ENCODE measurements at regions not wholly inside any gene's neighbourhood (a gene's known extent, or its start where the extent isn't known, plus 50 kb on each side); places are given as distances from the start of the nearest gene placed in this dataset.

DNA sequence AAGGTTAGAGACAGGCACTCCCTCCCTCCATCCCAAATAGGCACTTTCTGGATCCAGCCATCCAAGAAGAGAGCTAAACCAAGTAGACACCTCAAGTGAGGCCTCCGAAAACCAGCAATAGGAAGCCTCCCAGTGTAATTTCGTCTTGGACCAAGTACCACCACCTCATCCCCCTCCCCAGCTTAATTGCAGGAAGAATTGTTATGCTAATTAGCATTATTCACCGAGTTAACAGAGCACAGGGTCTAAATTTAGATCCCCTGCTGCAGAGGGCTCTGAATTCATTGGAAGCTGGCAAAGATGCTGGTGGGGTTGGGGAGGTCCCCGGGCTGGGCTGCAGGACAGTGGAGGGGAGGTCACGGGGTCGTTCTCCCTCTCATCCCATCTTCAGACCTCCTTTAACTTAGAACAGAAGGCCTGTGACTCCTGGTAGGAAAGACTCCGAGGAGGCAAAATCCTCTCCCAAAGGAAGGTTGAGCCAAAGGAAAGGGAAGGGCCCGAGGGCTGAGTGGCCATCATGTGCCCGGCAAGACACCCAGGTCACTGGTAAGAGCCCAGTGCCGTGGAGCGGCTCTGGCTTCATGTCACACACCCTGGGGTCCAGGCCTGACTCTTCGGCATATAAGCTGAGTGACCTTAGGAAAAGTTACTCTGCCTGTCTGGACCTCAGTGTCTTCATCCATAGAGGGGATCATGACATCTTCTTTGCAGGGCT, 209.2 kb upstream of the GRIK3 start:
- no peak for DNase-seq

DNA sequence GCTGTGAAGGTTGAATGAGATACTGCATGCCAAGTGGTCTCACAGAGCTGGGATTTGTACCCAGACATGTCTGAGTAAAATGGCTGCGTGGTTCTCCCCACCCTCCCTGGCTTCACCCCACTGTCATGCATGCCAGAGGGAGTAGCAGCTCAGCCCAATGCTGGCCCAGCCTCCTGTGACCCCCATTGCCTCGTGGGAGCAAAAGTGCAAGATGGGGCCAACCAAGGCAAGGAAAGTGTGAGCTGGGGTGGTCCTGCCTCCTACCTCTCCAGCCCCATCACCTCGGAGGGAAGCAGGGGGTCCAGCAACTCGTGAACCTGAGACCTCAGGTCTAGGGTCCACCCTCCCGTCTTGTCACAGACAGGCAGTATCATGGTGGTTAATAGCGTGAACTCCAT, 209.8 kb upstream of the GRIK3 start:
- no peak for DNase-seq

DNA sequence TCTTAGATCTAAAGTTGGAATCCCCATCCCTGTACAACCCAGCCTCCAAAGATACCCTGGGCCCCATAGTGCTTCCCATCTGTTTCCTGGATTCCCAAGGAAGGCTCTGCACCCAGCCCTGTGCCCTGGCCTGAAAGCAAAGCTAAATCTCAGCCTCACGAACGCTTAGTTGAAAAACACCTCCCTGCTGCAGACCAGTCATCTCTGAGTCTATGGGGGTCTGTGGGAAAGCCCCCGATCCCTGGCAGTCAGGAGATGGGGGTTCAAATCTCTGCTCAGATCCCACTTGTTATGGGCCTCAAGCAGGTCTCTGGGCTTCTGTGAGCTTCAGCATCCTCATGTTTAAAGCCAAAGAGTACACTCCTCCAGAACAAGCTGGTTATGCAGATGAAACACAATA, 210.5 kb upstream of the GRIK3 start:
- DNase-seq = no peak

DNA sequence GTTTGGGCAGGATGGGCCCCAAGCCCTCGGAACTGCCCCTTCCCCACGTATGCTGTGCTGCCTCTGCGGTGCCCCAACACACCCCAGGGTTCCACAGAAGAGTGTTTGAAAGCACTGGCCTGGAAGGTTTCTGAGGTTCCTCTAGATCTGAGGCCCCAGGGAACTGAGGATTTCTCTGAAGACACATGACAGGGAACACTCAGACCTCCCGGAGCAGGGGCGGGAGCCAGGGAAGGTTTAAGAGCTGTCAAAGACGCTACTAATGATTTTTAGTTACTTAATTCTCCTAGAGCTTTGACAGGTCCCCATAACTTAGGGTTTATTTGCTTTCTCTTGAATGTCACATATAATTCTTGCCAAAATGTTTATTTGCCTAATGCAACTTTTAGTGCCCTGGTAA, 212.3 kb upstream of the GRIK3 start:
- DNase-seq = no peak

DNA sequence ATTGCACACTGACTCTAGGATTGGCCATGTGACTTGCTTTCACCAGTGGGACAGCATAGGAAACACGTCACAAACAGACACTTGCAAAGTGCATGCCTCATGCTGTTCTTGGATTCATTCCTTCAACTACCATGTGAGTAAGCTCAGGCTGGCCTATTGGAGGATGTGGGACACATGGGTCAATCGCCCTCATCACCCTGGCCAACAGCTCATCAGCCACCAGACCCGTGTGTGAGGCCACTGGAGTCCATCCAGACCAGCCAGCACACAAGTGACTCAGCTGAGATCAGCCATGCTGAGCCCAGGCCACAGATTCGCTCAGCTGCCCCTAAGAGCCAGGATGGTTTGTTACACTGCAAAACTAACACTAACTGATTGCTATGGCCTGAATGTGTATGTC, 216.1 kb upstream of the GRIK3 start:
- DNase-seq = no peak

DNA sequence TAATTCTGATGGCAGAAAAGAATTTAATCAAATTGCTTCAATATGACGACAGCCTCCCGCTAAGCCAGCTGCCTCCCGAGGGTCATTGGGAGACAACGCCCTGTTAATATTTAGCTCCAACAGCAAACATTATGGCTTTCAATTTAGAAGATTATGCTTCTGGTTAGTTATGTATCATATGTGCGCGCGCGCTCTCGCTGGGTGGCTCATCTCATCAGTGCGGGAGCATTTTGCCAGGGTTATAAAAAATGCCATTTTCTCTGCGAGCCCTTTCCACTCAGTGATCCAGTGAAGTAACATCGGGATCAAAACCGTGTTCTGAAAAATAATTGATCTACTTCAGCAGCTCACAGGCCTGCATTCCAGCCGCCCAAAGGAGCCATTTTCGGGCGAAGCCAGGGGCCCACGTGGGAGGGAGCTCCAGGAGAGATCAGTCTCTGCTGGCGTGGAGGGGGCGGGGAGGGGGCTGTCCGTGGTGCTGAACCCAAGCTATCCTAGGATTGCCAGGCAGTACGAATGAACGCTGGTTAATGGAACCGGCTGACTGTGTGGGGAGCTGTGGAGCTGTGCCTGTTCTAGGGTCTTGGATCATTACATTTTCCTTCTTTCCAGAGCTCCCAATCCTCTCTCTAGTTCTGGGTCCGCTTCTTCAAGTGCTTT, 219.1 kb upstream of the ZC3H12A start:
- DNase-seq = peak in 1 of 2 donors; percentile 28

DNA sequence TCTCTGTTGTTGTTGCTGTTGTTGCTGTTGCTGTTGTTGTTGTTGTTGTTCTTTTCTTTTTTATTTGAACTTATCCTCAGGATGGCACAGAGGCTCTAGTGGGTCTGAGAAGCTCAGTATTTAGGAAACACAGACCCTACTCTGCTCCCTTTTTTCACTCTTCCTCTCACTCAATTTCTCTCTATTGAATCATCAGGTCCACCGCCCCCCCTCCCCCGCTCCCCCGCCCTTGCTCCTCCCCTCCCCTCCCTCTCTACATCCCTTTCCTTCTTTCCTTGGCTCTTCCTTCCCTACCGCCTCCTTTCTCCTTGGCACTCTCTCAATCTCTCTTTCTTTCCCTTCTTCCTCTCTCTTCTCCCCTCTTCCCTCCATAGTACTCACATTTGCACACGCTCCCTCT, 218.5 kb upstream of the ZC3H12A start:
- DNase-seq = no peak

DNA sequence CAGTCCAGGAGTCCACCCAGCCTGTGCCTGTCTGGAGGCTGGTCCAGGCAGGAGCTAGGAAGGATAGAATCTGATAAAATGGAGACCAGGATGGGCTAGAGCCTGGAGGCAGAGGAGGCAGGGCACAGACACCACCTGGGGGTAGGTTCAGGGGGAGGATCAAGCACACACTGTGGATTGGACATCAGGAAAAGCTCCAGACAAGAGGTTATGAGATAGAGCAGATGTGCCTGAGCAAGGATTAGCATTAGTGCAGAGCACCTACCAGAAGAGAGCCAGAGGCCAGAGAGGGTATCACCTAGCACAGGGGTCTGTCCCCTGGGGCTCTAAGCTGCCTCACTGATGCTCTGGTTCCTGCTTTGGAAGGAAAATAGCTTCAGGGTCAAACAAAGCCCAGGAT, 216.7 kb upstream of the ZC3H12A start:
- no peak for DNase-seq

DNA sequence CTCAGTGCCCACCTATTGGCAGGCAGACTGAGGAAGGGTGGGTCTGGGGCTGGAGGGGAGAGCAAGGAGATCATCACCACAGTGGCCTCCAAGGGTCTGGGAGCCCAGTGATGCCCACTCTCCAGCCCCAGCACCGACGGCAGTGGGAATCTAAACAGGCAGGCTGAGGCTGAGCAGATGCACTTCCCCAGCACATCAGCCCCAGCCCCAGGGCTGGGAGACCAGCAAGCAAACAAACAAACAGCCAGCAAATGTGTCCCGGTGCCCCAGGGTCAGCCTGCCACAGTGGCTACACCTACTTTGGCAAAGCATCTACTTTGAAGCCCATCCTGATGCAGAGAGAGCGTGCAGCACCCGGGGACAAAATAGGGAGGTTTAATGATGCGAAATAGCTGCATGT, 216.3 kb upstream of the ZC3H12A start:
- DNase-seq = no peak

DNA sequence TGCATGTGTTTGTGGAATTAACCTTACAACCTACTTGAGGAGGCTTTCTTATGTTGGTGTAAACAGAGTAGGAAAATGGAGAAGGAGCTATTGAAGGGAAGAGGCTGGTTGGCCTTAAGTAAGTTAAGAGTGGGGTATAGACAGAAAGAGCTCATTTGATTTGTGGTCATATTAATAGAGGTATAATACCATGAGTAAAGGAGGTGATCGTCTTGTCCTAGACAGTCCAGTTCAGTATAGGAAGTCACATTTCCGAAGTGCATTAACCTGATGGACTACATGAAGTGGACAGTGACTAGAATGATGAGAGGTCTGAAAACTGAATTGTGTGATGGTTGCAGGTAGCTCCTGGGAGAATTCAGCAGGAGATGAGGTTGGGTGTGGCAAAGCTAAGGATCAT, 215.4 kb upstream of the ZC3H12A start:
- no peak for DNase-seq

DNA sequence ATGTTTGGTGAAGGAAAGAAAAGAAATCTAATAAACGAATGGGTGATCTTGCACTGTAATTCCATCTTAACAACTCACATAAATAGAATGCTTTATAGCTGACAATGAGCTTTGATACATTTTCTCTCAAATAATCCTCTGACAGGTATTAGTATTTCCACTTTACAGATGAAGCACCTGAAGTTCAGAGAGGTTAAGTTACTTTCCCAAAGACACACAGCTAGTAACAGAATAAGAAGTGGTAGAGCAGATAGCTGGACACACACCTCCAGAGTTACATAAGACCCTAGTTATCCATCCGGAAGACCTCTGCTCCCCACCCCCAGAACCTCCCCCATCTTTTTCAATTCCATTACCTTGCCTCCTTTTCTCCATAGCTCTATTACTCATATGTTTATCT, 213.3 kb upstream of the ZC3H12A start:
- no peak for DNase-seq

DNA sequence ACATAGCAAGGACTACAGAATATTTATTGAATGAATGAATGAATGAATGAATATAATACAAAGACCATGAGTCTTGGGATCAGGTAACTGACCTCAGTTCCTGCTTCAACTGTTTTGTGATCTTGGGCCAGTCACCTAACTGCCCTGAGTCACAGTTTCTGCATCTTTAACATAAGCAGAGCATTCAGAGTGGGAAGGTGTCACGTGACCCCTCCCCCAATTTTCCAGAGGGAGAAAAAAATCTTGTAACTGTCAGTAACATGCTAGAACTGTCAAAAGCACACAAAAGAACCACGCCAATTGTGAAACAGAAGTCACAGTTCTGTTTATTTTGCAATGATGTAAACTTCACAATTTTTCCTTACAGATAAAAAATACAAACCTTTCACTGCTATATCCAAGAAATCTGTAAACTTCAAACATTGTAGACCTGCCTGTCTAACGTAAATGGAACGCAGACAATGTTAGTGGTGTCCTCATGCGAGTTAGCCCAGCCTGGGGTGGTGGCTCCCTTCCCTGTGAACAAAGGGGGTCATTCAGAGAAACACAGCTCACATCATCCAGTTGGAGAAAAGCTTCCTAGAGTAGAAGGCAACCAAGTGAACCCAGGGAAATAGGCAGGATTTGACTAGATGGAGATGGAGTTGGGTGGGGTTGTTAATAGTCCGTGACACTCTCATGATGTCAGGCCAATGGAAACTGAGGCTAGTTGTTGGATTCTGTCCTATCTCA, 211.8 kb upstream of the ZC3H12A start:
- no peak for DNase-seq

DNA sequence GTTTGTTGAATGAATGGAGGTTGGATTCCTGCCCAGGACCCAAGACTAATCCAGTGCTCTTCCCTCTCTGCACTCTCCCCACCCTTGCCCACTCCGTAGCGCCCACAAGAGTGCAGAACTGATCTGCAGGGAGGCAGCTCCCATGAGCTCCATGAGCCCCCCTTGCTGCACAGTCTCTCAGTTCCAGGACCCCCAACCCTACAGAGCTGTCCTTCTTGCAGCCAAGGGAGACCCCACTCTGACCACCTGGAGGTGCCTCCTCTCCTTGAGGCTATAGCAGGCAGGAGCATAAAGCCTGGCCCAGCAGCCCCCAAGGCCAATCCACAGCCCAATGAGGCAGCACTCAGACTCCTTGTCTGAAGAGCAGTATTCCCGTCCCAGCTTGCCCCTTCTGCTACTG, 209.2 kb upstream of the ZC3H12A start:
- no peak for DNase-seq

DNA sequence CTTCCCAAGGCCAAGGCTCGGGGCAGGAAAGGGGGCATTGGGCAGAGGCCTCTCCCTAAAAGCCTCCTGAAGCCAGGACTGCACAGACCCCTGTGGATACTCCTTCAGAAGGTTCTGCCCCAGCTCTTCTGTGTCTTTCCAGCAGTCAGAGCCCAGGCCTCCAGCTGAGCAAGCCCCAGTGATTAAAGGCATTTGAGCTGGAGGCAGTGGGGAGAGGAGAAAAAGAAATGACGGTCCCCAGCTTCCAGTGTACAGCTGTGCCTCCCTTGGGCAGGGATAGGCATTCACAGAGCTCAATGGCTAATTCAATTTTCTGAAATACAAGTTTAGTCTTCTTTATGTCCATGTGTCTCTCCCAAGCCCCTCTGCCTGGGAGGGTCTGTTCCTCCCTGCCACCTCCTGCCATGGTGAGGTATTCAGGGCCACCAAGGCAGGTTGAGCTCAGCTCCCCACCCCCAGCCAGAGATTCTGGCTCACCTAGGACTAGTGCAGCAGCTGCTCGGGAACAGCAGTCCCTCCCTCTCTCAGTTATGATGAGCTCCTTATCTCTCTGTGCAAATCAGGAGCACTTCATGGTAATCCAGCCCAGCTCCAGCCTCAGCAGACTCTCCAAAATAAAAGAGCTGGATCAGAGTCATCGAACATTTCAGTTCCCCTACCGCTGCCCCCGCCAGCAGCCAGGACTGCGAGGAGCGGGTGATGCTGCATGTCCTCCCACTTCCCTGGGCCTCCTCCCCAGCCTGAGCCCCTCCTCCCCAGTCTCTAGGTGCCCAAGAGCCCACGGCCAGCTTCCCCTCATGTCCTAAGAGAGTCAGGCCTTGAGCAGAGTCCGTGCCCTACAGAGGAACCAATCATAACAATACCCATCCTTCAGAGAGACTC, 208.4 kb upstream of the ZC3H12A start:
- no peak for DNase-seq

DNA sequence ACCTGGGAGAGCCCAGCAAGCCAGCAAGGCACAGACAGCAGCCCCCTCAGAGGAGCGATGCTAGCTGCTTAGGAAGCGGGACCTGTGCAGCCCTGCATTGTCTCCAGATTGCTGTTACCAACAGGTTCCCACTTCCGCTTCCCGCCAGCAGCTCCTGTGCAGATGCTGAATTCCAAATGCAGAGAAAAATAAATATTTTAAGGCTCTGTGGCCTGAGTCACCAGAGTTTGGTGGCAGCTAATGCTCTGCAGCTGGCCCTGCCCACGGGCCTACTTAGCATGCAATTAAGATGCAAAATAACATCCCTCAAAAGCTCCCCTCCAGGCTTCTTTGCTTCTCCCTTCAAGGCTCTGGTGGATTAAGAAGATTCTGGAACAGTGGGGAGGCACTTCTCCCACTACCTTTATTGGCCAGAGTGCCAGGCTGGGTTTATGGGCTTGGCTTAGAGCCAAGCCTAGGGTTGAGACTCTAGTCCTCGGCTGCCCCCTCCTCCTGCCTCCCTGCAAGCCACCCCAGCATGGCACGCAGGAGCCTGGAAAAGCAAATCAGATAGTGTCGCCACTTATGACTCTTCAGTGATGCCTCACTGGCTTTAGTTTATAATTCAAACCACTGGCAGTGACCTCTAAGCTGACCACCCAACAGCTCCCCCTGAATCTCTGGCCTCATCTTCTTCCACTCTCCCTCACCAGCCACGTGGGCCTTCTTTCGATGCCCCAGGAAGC, 207.1 kb upstream of the ZC3H12A start:
- DNase-seq = no peak

DNA sequence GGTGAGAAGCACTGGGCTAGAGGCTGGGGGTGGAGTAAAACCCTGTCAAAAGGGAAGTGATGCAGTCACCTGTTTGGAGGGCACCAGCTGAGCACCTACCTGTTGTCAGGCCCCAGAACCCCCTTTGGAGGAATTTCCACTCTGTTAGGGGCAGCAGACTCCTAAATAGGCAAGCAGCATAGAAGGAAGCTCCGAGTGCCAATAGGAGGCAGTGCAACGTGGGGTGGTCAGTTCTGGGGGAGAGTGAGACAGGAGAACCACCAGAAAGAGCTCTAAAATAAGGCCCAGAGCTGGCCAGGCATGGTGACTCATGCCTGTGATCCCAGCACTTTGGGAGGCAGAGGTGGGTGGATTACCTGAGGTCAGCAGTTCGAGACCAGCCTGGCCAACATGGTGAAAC, 203.7 kb upstream of the ZC3H12A start:
- no peak for DNase-seq

DNA sequence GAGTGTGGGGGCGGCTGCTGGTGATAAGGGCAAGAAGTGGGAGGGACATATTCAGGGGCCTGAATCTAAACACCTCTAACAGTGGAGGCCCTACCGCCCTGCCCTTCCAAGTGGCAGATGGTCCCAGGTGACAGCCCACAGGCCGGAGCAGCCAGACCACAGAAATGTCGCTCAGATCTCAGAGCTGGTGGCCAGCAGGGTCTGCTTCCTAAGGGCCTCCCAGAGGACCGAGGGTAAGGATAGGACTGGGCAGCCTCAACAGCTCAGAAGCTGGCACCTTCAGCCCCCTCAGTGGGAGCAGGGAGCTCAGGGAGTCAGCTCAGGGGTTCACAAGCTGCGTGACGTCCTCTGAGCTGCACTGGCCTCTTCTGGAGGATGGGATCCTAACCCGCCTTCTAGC, 201.8 kb upstream of the ZC3H12A start:
- DNase-seq = no peak

DNA sequence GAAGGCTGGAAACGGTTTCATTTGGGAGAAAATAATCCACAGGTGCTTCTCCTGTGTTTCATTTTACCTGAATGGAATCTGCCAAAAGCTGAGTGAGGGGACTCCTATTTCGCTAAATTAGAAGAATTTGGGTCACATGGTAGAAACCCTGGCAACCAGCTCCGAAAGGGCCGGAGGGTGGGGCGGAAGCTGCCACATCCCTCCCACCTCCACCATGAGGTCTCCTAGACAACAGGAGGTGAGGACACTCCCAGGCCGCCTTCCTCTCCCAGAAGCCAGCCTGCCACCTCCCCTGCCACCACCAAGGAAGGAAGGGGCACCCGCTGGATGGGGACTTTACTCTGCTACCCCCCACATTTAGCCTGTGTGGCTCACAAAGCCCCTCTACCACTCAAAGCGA, 199.9 kb upstream of the ZC3H12A start:
- no peak for DNase-seq

DNA sequence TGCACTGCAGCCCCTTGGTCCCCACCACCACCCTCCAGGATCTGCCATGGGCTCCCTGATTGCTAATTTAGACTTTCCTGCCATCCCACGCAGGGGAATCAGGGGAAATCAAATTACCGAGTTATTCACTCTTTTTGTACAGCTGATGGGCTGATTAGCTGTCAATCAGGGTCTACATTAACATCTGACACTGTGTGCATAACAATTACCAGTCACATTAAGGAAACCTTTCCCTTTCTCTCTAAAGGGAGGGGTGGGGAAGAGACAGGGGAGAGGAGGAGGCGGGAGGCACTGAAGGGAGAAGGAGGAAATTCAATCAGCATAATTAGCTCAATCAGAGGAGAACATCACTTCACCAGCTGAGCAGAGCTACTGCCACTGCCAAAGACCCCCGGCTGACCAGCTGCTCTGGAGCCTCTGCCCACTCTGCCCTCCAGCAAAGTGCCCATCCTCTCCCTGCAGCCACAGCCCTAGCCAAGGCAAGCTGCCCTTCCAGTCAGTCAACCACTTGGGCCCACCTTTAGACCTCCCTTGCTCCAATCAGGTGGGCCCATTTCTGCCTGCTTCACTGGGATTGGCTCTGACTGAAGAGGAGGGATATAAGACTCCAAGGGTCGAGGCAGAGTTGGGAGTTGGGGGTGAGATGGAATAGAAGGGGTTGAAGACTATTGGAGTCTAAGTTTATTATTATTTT, 199.3 kb upstream of the ZC3H12A start:
- DNase-seq = no peak

DNA sequence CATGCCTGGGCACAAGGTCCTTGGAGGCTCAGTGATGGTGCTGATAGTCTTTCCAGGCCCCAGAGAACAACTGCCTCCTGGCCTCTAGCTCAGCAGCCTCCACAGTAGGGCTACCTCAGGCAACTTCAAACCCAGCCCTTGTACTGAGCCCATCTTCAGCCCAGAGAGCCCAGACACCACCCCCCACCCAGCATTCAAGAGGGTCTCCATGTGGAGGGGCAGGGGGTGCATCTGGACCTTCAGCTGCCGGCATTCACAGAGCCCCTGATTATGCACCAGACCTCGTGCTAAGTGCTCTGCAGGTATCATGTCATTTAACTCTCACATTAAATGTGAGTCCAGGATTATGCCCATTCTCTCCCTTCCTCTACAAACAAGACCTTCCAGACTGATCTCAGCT, 197.0 kb upstream of the ZC3H12A start:
- no peak for DNase-seq

DNA sequence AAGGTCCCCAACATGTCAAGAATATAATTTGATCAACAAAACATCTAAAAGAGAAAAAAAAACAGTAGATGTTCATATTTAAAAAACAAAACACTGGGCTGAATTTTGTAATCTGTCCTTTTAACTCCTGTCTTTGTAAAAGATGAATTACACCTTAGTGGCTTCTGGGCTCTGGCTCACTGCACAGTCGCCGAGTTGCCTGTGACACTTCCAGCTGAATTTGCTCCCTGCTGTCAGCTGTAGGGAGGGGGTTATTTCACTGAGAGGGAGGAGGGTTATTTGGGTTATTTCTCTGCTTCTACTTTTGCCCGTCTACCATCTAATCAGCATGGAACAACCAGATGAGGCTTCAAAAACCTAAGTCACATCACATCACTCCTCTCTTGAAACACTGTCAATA, 193.0 kb upstream of the ZC3H12A start:
- DNase-seq = no peak

DNA sequence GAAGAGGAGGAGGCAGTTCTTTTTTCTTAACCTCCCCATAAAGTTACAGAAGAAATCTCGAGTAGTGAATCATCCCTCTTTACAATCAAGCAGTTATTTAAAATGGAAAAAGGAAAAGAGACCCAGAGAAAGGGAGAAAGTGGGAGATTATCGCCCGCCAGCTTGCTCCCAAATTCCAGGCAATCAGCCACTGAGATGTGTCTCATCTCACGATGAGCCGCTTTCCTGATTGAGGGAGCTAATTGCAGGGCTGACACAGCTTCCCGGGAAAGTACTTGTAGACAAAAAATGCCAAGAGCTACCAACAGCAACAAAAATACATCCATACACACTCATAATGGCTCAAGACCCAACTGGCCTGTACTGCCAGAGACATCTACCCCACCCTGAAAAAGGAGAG, 191.6 kb upstream of the ZC3H12A start:
- DNase-seq = no peak

Data from stimulated activated CD4-positive, alpha-beta T cell treated with anti-CD3 and anti-CD28 coated beads, Interleukin-2, amount 100 ng/mL, for 24 hours (primary cell).